Chondrocyte (in vitro differentiated cells): ENCODE measurements at regions not wholly inside any gene's neighbourhood (a gene's known extent, or its start where the extent isn't known, plus 50 kb on each side); places are given as distances from the start of the nearest gene placed in this dataset.

Experiments
- DNase-seq: peaks from one replicate; pipeline ENCODE4 v3.0.0; 2021; ENCODE audit warnings: mixed read lengths, low spot score
- H3K27ac Mint-ChIP-seq: one replicate; pipeline ENCODE4 v1.8.0; 2021; ENCODE audit warnings: mild to moderate bottlenecking, moderate library complexity, mixed read lengths; ENCODE audit not compliant: unreplicated experiment
- H3K27me3 Mint-ChIP-seq: 2 replicates; pipeline ENCODE4 v1.8.0; 2021; ENCODE audit warnings: low read depth, mixed read lengths
- H3K36me3 Mint-ChIP-seq: 2 replicates; pipeline ENCODE4 v1.8.0; 2021; ENCODE audit warnings: low read depth, mixed read lengths
- H3K4me1 Mint-ChIP-seq: 2 replicates; pipeline ENCODE4 v1.8.0; 2021; ENCODE audit warnings: low read depth, mild to moderate bottlenecking, mixed read lengths
- H3K4me3 Mint-ChIP-seq: one replicate; pipeline ENCODE4 v1.8.0; 2021; ENCODE audit warnings: mild to moderate bottlenecking, moderate library complexity, mixed read lengths; ENCODE audit not compliant: unreplicated experiment
- H3K9me3 Mint-ChIP-seq: 2 replicates; pipeline ENCODE4 v1.8.0; 2021; ENCODE audit warnings: low read depth, mixed read lengths
- TF ChIP-seq, protein P1 (sequence below): fragments of 200-600 bp; sonication (generic); IDR thresholded peaks from 2 replicates; pipeline ENCODE4 v1.5.0; 2021; ENCODE audit warnings: antibody characterized with exemption, mild to moderate bottlenecking, moderate library complexity

DNA sequence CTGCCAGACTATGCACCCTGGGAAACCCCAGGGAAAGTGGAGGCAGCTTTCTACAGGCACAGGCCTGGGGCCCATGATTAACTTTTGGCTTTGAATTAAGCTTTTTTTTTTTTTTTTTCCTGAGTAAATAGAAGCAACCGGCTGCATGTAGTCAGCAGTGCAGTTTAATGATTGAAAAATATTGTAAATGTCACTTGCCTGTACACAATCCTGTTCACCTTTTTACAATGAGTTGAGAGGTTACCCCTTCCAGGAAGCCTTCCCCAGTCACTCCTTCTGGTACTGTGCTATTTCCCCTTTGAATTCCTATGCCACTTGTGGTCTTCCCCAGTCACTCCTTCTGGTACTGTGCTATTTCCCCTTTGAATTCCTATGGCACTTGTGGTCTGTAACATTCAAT is 475.6 kb downstream of the TDRD15 start:
- TF ChIP-seq, protein P1, sequence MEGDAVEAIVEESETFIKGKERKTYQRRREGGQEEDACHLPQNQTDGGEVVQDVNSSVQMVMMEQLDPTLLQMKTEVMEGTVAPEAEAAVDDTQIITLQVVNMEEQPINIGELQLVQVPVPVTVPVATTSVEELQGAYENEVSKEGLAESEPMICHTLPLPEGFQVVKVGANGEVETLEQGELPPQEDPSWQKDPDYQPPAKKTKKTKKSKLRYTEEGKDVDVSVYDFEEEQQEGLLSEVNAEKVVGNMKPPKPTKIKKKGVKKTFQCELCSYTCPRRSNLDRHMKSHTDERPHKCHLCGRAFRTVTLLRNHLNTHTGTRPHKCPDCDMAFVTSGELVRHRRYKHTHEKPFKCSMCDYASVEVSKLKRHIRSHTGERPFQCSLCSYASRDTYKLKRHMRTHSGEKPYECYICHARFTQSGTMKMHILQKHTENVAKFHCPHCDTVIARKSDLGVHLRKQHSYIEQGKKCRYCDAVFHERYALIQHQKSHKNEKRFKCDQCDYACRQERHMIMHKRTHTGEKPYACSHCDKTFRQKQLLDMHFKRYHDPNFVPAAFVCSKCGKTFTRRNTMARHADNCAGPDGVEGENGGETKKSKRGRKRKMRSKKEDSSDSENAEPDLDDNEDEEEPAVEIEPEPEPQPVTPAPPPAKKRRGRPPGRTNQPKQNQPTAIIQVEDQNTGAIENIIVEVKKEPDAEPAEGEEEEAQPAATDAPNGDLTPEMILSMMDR = no peak

DNA sequence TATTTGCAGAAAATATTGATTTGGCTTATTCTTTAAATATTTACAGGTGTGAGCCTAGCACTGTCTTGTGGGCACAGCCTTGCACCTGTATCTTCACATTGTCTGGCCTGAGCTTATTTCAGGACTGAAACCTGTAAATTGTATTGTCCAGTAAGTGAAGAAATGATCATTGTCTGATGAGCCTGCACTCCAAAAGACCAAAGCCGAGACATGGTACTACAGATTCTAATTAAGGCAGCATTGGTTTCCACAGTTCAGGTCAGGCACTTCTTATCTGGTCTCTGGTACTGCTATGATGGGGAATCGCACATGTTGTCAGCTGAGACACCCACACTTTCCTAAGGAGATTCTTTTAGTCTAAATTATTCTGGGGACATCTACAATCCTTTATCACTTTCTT is 479.0 kb downstream of the TDRD15 start:
- H3K4me3 Mint-ChIP-seq = no peak overlapping the region
- no peaks in the 10 kb centered on the region for H3K36me3 Mint-ChIP-seq
- TF ChIP-seq, protein P1 = no peak
- no peak overlapping the region for H3K27ac Mint-ChIP-seq
- no peak for DNase-seq
- peaks cover 5% of the 10 kb centered on the region for H3K9me3 Mint-ChIP-seq
- H3K27me3 Mint-ChIP-seq = peaks cover 2% of the 10 kb centered on the region
- H3K4me1 Mint-ChIP-seq = no peaks in the 10 kb centered on the region

More for the DNA sequence above, 475.6 kb downstream of the TDRD15 start:
- H3K4me1 Mint-ChIP-seq = no peaks in the 10 kb centered on the region
- no peaks in the 10 kb centered on the region for H3K36me3 Mint-ChIP-seq
- H3K4me3 Mint-ChIP-seq = no peak overlapping the region
- peaks cover 2% of the 10 kb centered on the region for H3K27me3 Mint-ChIP-seq
- DNase-seq = no peak
- peaks cover 15% of the 10 kb centered on the region for H3K9me3 Mint-ChIP-seq
- no peak overlapping the region for H3K27ac Mint-ChIP-seq

DNA sequence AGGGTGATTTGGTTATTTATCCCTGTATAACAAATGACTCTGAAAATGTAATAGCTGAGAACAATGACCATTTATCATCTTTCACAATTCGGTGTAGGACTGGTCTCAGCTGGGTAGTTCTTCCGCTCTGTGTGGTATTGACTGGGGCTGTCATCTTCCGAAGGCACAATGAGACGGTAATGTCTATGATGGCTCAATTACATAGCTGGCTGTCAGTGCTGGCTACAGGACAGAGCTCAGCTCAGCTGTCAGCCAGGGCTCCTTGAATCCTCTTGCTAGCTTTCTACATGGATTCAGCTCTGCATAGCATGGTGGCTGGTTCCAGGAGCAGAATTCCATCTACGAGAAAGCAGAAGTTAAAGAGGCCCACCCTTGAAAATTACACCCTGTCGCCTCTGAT is 483.8 kb downstream of the TDRD15 start:
- H3K4me3 Mint-ChIP-seq = no peak overlapping the region
- no peak overlapping the region for H3K27ac Mint-ChIP-seq
- DNase-seq = no peak
- no peaks in the 10 kb centered on the region for H3K4me1 Mint-ChIP-seq
- peaks cover 13% of the 10 kb centered on the region for H3K9me3 Mint-ChIP-seq
- TF ChIP-seq, protein P1 = no peak
- no peaks in the 10 kb centered on the region for H3K36me3 Mint-ChIP-seq
- peaks cover 2% of the 10 kb centered on the region for H3K27me3 Mint-ChIP-seq

DNA sequence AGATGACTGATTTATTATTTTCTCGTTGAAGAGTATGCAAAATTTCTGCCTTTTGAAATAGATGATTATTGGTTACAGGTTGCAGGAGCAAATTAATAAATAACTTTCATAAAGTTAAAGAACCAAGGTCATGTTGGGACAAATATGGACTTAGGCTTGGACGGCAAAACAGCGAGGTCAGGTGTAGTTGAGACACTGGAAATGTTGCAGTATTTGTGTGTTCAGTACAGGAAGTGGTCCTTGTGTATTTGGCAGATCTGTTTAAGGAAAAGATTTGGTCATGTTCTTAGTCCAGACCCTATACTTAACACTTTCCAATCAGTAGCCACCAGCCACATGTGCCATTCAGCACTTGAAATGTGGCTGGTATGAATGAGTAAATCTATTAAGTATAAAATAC is 486.5 kb downstream of the TDRD15 start:
- H3K9me3 Mint-ChIP-seq = peaks cover 26% of the 10 kb centered on the region
- no peaks in the 10 kb centered on the region for H3K36me3 Mint-ChIP-seq
- no peak overlapping the region for H3K4me3 Mint-ChIP-seq
- H3K27ac Mint-ChIP-seq = no peak overlapping the region
- H3K27me3 Mint-ChIP-seq = no peaks in the 10 kb centered on the region
- TF ChIP-seq, protein P1 = no peak
- H3K4me1 Mint-ChIP-seq = no peaks in the 10 kb centered on the region
- DNase-seq = no peak

DNA sequence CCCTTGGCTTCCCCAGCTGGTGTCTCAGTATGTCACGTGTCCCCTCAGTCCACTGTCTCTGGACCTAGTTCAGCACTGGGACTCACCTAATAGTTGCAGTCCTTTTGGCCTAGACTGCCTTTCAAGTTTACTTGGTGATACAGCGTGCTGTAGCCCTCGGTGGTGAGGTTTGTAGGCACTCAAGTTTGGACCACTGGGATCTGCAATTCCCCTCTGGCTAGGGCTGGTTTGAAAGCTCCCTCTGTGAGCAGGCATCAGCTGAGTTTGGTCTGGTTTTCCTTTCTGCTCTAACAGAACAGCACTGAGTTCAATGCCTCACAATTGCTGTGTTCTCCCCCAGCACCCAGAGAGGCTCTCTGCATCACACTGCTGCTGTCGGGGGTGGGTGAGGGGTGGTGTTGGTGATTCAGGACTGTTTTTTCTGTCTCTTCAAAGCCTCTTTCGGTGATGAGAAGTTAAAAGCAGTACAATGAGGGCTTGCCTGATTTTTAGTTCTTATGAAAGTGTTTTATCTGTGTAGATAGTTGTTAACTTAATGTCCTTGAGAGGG is 494.2 kb downstream of the TDRD15 start:
- TF ChIP-seq, protein P1 = no peak

More for the DNA sequence above, 494.2 kb downstream of the TDRD15 start:
- H3K27ac Mint-ChIP-seq = no peak overlapping the region
- DNase-seq = no peak
- no peaks in the 10 kb centered on the region for H3K36me3 Mint-ChIP-seq
- peaks cover 2% of the 10 kb centered on the region for H3K27me3 Mint-ChIP-seq
- no peaks in the 10 kb centered on the region for H3K4me1 Mint-ChIP-seq
- no peak overlapping the region for H3K4me3 Mint-ChIP-seq
- peaks cover 11% of the 10 kb centered on the region for H3K9me3 Mint-ChIP-seq
